ENCODE measurements at regions not wholly inside any gene's neighbourhood (a gene's known extent, or its start where the extent isn't known, plus 50 kb on each side); places are given as distances from the start of the nearest gene placed in this dataset.
"Not testable (repeated sequence)": the region's sequence is repeated elsewhere in the genome, so short reads cannot be mapped to it uniquely, and the experiment has no call there.

- no peaks in the 10 kb centered on the region for H3K36me3 ChIP-seq (ENCODE audit: insufficient read depth, low read length)
- H3K27me3 ChIP-seq (ENCODE audit: insufficient read depth, low read length) = no peaks in the 10 kb centered on the region
- no peak overlapping the region for H2AFZ ChIP-seq (ENCODE audit: low read depth, low read length)
- no peaks in the 10 kb centered on the region for H3K9me3 ChIP-seq (ENCODE audit: low read length)
- H3K4me3 ChIP-seq (ENCODE audit: low read length) = no peak overlapping the region
- H3K4me1 ChIP-seq (ENCODE audit: insufficient read depth, low read length) = no peaks in the 10 kb centered on the region
These were observed 391.1 kb upstream of the MDFIC2 start for GRCh38 chr3:70703305-70704102.

DNA sequence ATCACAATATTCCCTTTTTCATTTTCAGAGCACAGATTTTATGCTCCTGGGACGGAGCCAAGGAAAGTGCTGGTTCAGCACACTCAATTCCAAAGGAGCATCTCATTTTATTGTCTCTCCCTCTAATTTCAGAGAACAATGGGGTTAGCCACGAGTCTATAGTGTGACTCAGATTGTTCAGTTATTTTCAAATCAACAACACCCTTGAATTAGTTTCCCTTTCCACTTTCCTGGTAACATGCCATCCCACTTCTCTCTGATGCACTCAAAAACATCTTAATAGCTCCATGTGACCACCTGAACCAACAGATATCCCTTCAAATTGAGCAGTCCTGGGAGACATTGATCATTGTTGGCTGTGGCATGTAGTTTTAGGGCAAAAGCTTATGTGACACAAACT lies 389.7 kb upstream of the MDFIC2 start:
- H2AFZ ChIP-seq (ENCODE audit: low read depth, low read length) = no peak overlapping the region
- H3K4me1 ChIP-seq (ENCODE audit: insufficient read depth, low read length) = no peaks in the 10 kb centered on the region
- no peak overlapping the region for H3K4me3 ChIP-seq (ENCODE audit: low read length)
- H3K9me3 ChIP-seq (ENCODE audit: low read length) = no peaks in the 10 kb centered on the region
- no peaks in the 10 kb centered on the region for H3K36me3 ChIP-seq (ENCODE audit: insufficient read depth, low read length)
- no peaks in the 10 kb centered on the region for H3K27me3 ChIP-seq (ENCODE audit: insufficient read depth, low read length)

DNA sequence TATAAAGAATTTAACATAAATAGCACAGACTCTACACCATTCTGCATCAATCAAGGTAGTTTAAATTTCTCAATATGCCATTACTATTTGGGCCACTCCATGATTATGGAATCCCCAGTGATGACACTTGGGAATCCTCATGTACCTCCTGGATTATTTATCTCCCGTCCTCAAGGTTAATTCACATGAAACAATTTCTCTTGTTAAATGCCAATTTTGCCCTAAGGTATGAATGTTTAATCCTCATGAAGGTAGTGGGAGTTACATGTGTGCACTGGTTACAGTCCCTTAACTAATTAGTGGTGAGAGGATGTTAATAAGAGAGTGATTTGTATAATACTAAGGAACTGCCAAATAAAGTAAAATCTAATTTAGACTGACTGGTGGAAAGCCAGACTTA lies 372.3 kb upstream of the MDFIC2 start:
- no peak overlapping the region for H2AFZ ChIP-seq (ENCODE audit: low read depth, low read length)
- H3K27me3 ChIP-seq (ENCODE audit: insufficient read depth, low read length) = no peaks in the 10 kb centered on the region
- no peaks in the 10 kb centered on the region for H3K9me3 ChIP-seq (ENCODE audit: low read length)
- no peaks in the 10 kb centered on the region for H3K4me1 ChIP-seq (ENCODE audit: insufficient read depth, low read length)
- no peaks in the 10 kb centered on the region for H3K36me3 ChIP-seq (ENCODE audit: insufficient read depth, low read length)
- no peak overlapping the region for H3K4me3 ChIP-seq (ENCODE audit: low read length)

- H3K27me3 ChIP-seq (ENCODE audit: insufficient read depth, low read length); H3K9me3 ChIP-seq (ENCODE audit: low read length); H3K4me1 ChIP-seq (ENCODE audit: insufficient read depth, low read length); H3K36me3 ChIP-seq (ENCODE audit: insufficient read depth, low read length); H2AFZ ChIP-seq (ENCODE audit: low read depth, low read length); H3K4me3 ChIP-seq (ENCODE audit: low read length): not testable (repeated sequence)
These were observed 363.4 kb upstream of the MDFIC2 start for GRCh38 chr3:70675810-70676209.

- H3K4me1 ChIP-seq (ENCODE audit: insufficient read depth, low read length) = no peaks in the 10 kb centered on the region
- H3K9me3 ChIP-seq (ENCODE audit: low read length) = no peaks in the 10 kb centered on the region
- H3K27me3 ChIP-seq (ENCODE audit: insufficient read depth, low read length) = no peaks in the 10 kb centered on the region
- no peaks in the 10 kb centered on the region for H3K36me3 ChIP-seq (ENCODE audit: insufficient read depth, low read length)
- H3K4me3 ChIP-seq (ENCODE audit: low read length) = no peak overlapping the region
- H2AFZ ChIP-seq (ENCODE audit: low read depth, low read length) = no peak overlapping the region
These were observed 346.3 kb upstream of the MDFIC2 start for GRCh38 chr3:70658513-70659310.

GRCh38 chr3:70657454-70657853 lies 345.0 kb upstream of the MDFIC2 start:
- H3K4me1 ChIP-seq (ENCODE audit: insufficient read depth, low read length) = no peaks in the 10 kb centered on the region
- no peak overlapping the region for H2AFZ ChIP-seq (ENCODE audit: low read depth, low read length)
- H3K27me3 ChIP-seq (ENCODE audit: insufficient read depth, low read length) = no peaks in the 10 kb centered on the region
- no peaks in the 10 kb centered on the region for H3K9me3 ChIP-seq (ENCODE audit: low read length)
- H3K36me3 ChIP-seq (ENCODE audit: insufficient read depth, low read length) = no peaks in the 10 kb centered on the region
- no peak overlapping the region for H3K4me3 ChIP-seq (ENCODE audit: low read length)

DNA sequence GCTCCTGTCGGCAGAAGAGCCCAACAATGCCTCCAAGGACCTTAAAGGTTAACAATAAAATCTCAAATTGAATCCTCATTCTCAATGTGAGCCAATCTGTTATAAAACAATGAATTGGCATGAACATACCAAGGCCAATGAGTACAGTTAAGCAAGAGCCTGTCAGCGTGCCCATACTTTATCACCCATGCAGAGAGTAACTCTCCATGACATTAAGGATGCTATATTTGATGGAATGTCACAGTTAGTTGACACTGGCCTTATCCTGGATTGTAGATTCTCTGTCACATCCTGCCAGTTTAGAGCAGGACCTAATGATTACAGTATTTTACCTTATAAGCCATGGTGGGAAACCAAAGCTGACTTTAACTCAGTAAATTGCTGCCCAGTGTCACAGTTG lies 335.4 kb upstream of the MDFIC2 start:
- Histone ChIP-seq H3K27me3 (ENCODE audit: insufficient read depth, low read length) (no peaks in the 10 kb centered on the region), H3K36me3 (ENCODE audit: insufficient read depth, low read length) (no peaks in the 10 kb centered on the region), H3K4me1 (ENCODE audit: insufficient read depth, low read length) (no peaks in the 10 kb centered on the region), H2AFZ (ENCODE audit: low read depth, low read length) (no peak overlapping the region), H3K4me3 (ENCODE audit: low read length) (no peak overlapping the region), H3K9me3 (ENCODE audit: low read length) (no peaks in the 10 kb centered on the region)

DNA sequence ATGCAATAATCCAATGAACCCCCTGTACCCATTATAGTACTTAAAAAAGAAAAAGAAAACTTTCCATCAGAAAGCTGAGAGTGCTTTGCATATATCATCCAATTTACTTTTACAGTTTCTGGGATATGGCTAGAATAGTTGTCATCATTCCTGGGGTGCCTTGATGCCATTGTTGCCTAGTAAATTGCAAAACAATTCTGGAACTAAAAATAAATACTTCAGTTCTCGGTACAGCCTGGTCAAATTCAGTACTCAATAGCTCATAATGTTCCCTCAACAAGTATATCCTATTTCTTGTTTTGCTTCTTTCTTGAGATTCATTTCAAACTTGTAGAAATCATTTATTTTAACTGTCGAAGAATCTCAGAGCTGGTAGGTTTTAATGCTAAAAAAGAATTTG lies 334.7 kb upstream of the MDFIC2 start:
- no peaks in the 10 kb centered on the region for H3K36me3 ChIP-seq (ENCODE audit: insufficient read depth, low read length)
- no peaks in the 10 kb centered on the region for H3K27me3 ChIP-seq (ENCODE audit: insufficient read depth, low read length)
- no peak overlapping the region for H3K4me3 ChIP-seq (ENCODE audit: low read length)
- no peak overlapping the region for H2AFZ ChIP-seq (ENCODE audit: low read depth, low read length)
- H3K9me3 ChIP-seq (ENCODE audit: low read length) = no peaks in the 10 kb centered on the region
- no peaks in the 10 kb centered on the region for H3K4me1 ChIP-seq (ENCODE audit: insufficient read depth, low read length)

DNA sequence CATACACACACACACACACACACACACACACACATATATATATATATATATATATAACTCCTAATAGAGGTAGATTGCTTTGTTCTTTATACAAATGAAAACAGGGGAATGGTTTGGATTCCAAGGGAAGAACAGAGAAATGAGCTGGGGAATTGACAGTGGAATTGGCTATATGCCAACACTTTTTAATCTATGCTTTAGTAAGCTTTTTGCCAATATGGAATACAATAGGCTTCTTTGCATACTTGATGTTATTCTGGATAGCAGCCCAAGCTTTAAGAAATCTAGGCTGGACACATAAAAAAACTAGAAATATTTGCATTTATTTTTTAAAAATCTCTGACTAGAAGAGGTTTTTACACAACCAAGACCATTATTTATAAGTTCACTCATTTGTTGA lies 334.2 kb upstream of the MDFIC2 start:
- no peaks in the 10 kb centered on the region for H3K9me3 ChIP-seq (ENCODE audit: low read length)
- H3K36me3 ChIP-seq (ENCODE audit: insufficient read depth, low read length) = no peaks in the 10 kb centered on the region
- H3K4me1 ChIP-seq (ENCODE audit: insufficient read depth, low read length) = no peaks in the 10 kb centered on the region
- H3K4me3 ChIP-seq (ENCODE audit: low read length) = no peak overlapping the region
- H3K27me3 ChIP-seq (ENCODE audit: insufficient read depth, low read length) = no peaks in the 10 kb centered on the region
- H2AFZ ChIP-seq (ENCODE audit: low read depth, low read length) = no peak overlapping the region

DNA sequence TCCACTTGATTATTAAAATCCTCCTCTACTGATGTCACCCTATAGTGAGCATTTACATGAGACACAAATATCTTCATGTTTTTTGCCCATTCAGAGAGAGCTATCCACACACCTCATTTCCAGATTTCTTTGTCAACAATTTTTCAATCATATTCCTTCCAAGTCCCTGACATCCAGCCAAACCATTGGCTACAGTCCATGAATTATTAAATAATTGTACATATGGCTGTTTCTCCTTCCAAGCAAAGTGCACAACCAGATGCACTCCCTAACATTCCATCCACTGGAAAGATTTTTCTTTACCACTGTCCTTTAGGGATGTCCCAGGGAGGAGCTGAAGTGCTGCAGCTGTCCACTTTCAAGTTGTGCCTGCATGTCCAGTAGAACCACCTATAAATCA lies 328.0 kb upstream of the MDFIC2 start:
- H3K27me3 ChIP-seq (ENCODE audit: insufficient read depth, low read length) = no peaks in the 10 kb centered on the region
- H3K4me3 ChIP-seq (ENCODE audit: low read length) = no peak overlapping the region
- no peak overlapping the region for H2AFZ ChIP-seq (ENCODE audit: low read depth, low read length)
- H3K36me3 ChIP-seq (ENCODE audit: insufficient read depth, low read length) = no peaks in the 10 kb centered on the region
- H3K9me3 ChIP-seq (ENCODE audit: low read length) = no peaks in the 10 kb centered on the region
- no peaks in the 10 kb centered on the region for H3K4me1 ChIP-seq (ENCODE audit: insufficient read depth, low read length)

DNA sequence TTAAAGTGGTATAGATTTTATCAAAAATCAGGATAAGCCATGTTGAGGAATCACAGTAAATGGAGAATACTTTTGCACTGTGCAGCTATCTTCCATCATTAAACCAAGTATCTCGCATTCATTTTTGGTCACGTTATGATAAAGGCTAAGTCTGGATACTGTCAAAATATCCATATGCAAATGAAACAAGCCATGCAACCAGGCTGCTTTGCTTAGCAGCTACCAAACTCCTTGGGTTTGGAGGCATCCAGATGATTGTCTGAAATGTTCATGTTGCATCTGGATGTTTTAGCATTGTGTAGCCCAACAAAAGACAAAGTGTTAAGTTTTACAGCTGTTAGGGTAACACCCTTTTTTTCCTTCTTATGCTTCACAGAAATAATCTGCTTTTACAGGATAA lies 322.9 kb upstream of the MDFIC2 start:
- H3K9me3 ChIP-seq (ENCODE audit: low read length) = no peaks in the 10 kb centered on the region
- no peak overlapping the region for H2AFZ ChIP-seq (ENCODE audit: low read depth, low read length)
- no peak overlapping the region for H3K4me3 ChIP-seq (ENCODE audit: low read length)
- no peaks in the 10 kb centered on the region for H3K4me1 ChIP-seq (ENCODE audit: insufficient read depth, low read length)
- H3K36me3 ChIP-seq (ENCODE audit: insufficient read depth, low read length) = no peaks in the 10 kb centered on the region
- H3K27me3 ChIP-seq (ENCODE audit: insufficient read depth, low read length) = no peaks in the 10 kb centered on the region

DNA sequence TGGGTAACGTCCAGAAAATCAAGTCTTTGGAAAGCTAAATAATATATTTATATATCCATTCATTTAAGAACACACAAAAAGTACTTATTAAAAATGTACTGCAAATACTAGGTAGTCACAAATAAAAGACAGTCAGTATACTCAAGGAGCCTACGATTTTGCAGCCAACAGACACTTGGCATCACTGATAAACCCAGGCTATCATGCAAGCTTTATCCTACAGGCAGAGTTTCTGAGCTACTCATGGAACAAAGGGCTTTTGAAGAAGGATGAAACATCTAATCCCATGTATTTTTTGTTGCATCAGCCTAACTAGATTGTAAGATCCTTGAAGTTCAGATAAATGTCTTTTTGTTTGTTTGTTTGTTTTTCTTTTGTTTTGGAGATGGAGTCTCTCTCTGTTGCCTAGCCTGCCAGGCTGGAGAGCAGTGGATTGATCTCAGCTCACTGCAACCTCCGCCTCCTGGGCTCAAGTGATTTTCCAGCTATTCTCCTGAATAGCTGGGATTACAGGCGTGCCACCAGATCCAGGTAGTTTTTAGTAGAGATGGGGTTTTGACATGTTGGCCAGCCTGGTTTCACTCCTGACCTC lies 319.4 kb upstream of the MDFIC2 start:
- H3K36me3 ChIP-seq (ENCODE audit: insufficient read depth, low read length) = no peaks in the 10 kb centered on the region

GRCh38 chr3:70621451-70621850 lies 309.0 kb upstream of the MDFIC2 start:
- Histone ChIP-seq H3K4me1 (ENCODE audit: insufficient read depth, low read length) (no peaks in the 10 kb centered on the region), H3K4me3 (ENCODE audit: low read length) (no peak overlapping the region), H3K9me3 (ENCODE audit: low read length) (no peaks in the 10 kb centered on the region), H3K27me3 (ENCODE audit: insufficient read depth, low read length) (no peaks in the 10 kb centered on the region), H2AFZ (ENCODE audit: low read depth, low read length) (no peak overlapping the region), H3K36me3 (ENCODE audit: insufficient read depth, low read length) (no peaks in the 10 kb centered on the region)

More for the DNA sequence above, 319.4 kb upstream of the MDFIC2 start:
- H3K27me3 ChIP-seq (ENCODE audit: insufficient read depth, low read length) = no peaks in the 10 kb centered on the region
- no peaks in the 10 kb centered on the region for H3K4me1 ChIP-seq (ENCODE audit: insufficient read depth, low read length)
- no peaks in the 10 kb centered on the region for H3K9me3 ChIP-seq (ENCODE audit: low read length)
- no peak overlapping the region for H3K4me3 ChIP-seq (ENCODE audit: low read length)
- H2AFZ ChIP-seq (ENCODE audit: low read depth, low read length) = no peak overlapping the region

Measured in neuron (in vitro differentiated cells).